ENCODE measurements at regions not wholly inside any gene's neighbourhood (a gene's known extent, or its start where the extent isn't known, plus 50 kb on each side); places are given as distances from the start of the nearest gene placed in this dataset.
"Not testable (repeated sequence)": the region's sequence is repeated elsewhere in the genome, so short reads cannot be mapped to it uniquely, and the experiment has no call there.

- not testable (repeated sequence) for H2AFZ ChIP-seq (ENCODE audit: low read depth, low read length, poor library complexity, severe bottlenecking)
Measured at GRCh38 chr2:175593686-175594525, 408.2 kb downstream of the LNPK start.

GRCh38 chr2:175588213-175588612 is 406.7 kb upstream of the ATP5MC3 start:
- ATAC-seq; intact Hi-C loops (cut with micrococcal nuclease); H3K36me3 ChIP-seq (ENCODE audit: control insufficient read depth in 1 of 2, insufficient read depth in 2 of 2, low read length in 2 of 2); H2AFZ ChIP-seq (ENCODE audit: low read depth, low read length, poor library complexity, severe bottlenecking); H3K4me3 ChIP-seq (replicated peaks in 1 of 2; ENCODE audit: low read depth in 1 of 2, low read length in 2 of 2); BruUV-seq (replicated peaks); H3K79me2 ChIP-seq (ENCODE audit: insufficient read depth, low read length); DNase-seq (ENCODE audit: low read depth, low spot score); H3K4me1 ChIP-seq (ENCODE audit: control insufficient read depth in 1 of 2, insufficient read depth in 2 of 2, low read length in 2 of 2); RAD21 ChIA-PET (ENCODE audit: low non-redundant PET in 1 of 2, low total read pairs in 2 of 2, uncharacterized antibody in 2 of 2, unreplicated experiment in 2 of 2); H3K27ac ChIP-seq (ENCODE audit: low read depth, low read length); H3K9ac ChIP-seq (ENCODE audit: low read length); H3K9me2 ChIP-seq (ENCODE audit: insufficient read depth); H4K20me1 ChIP-seq (ENCODE audit: insufficient read depth); H3K9me3 ChIP-seq (ENCODE audit: control insufficient read depth in 1 of 2, insufficient read depth in 1 of 2, low read depth in 1 of 2, low read length in 2 of 2); H3K27me3 ChIP-seq (ENCODE audit: insufficient read depth, low read length); H3K4me2 ChIP-seq (ENCODE audit: low read length); POLR2A ChIA-PET; CTCF ChIA-PET: not testable (repeated sequence)

More at GRCh38 chr2:175593686-175594525, 408.2 kb downstream of the LNPK start:
- H3K4me3 ChIP-seq (replicated peaks in 1 of 2; ENCODE audit: low read depth in 1 of 2, low read length in 2 of 2); DNase-seq (ENCODE audit: low read depth, low spot score); ATAC-seq; H3K9ac ChIP-seq (ENCODE audit: low read length); H3K4me2 ChIP-seq (ENCODE audit: low read length); H3K9me2 ChIP-seq (ENCODE audit: insufficient read depth); H3K27me3 ChIP-seq (ENCODE audit: insufficient read depth, low read length); H3K27ac ChIP-seq (ENCODE audit: low read depth, low read length); H4K20me1 ChIP-seq (ENCODE audit: insufficient read depth); H3K9me3 ChIP-seq (ENCODE audit: control insufficient read depth in 1 of 2, insufficient read depth in 1 of 2, low read depth in 1 of 2, low read length in 2 of 2); RAD21 ChIA-PET (ENCODE audit: low non-redundant PET in 1 of 2, low total read pairs in 2 of 2, uncharacterized antibody in 2 of 2, unreplicated experiment in 2 of 2); POLR2A ChIA-PET; H3K36me3 ChIP-seq (ENCODE audit: control insufficient read depth in 1 of 2, insufficient read depth in 2 of 2, low read length in 2 of 2); BruUV-seq (replicated peaks); H3K4me1 ChIP-seq (ENCODE audit: control insufficient read depth in 1 of 2, insufficient read depth in 2 of 2, low read length in 2 of 2); intact Hi-C loops (cut with micrococcal nuclease); CTCF ChIA-PET; H3K79me2 ChIP-seq (ENCODE audit: insufficient read depth, low read length): not testable (repeated sequence)

- BruUV-seq (replicated peaks): no TSS peak
- Histone ChIP-seq H3K9me3 (ENCODE audit: control insufficient read depth in 1 of 2, insufficient read depth in 1 of 2, low read depth in 1 of 2, low read length in 2 of 2) (no peaks in the 10 kb centered on the region), H3K27ac (ENCODE audit: low read depth, low read length) (no peak overlapping the region), H3K9me2 (ENCODE audit: insufficient read depth) (no peaks in the 10 kb centered on the region), H3K79me2 (ENCODE audit: insufficient read depth, low read length) (no peaks in the 10 kb centered on the region), H3K36me3 (ENCODE audit: control insufficient read depth in 1 of 2, insufficient read depth in 2 of 2, low read length in 2 of 2) (no peaks in the 10 kb centered on the region), H2AFZ (ENCODE audit: low read depth, low read length, poor library complexity, severe bottlenecking) (no peak overlapping the region), H4K20me1 (ENCODE audit: insufficient read depth) (no peaks in the 10 kb centered on the region), H3K9ac (ENCODE audit: low read length) (no peak overlapping the region), H3K4me2 (ENCODE audit: low read length) (no peak overlapping the region), H3K4me3 (replicated peaks in 1 of 2; ENCODE audit: low read depth in 1 of 2, low read length in 2 of 2) (no peak overlapping the region), H3K27me3 (ENCODE audit: insufficient read depth, low read length) (no peaks in the 10 kb centered on the region), H3K4me1 (ENCODE audit: control insufficient read depth in 1 of 2, insufficient read depth in 2 of 2, low read length in 2 of 2) (no peaks in the 10 kb centered on the region)
- DNase-seq (ENCODE audit: low read depth, low spot score): no peak
- intact Hi-C loops (cut with micrococcal nuclease): no loop called here
- ChIA-PET RAD21 (ENCODE audit: low non-redundant PET in 1 of 2, low total read pairs in 2 of 2, uncharacterized antibody in 2 of 2, unreplicated experiment in 2 of 2) (no interaction called here), POLR2A (no interaction called here), CTCF (no interaction called here)
- no peak for ATAC-seq
- TF ChIP-seq SRF (IDR thresholded peaks at IDR 0.05; ENCODE audit: low read depth) (no peak), RAD21 (IDR thresholded peaks at IDR 0.05; ENCODE audit: low read depth) (no peak), TCF7L2 (IDR thresholded peaks at IDR 0.05; ENCODE audit: borderline replicate concordance, extremely low read depth, insufficient read depth, insufficient read length) (no peak), ELF1 (IDR thresholded peaks at IDR 0.05; ENCODE audit: borderline replicate concordance, low read depth) (no peak), MAX (IDR thresholded peaks at IDR 0.05) (no peak), ZFX (IDR thresholded peaks at IDR 0.05) (no peak), YY1 (IDR thresholded peaks at IDR 0.05; ENCODE audit: extremely low read depth, insufficient replicate concordance, low read depth, low read length) (no peak), ZBTB33 (IDR thresholded peaks at IDR 0.05; ENCODE audit: extremely low read depth, insufficient replicate concordance, low read length) (no peak), EGR1 (IDR thresholded peaks at IDR 0.05; ENCODE audit: low read depth) (no peak)
Measured at GRCh38 chr2:175585496-175585895, 404.0 kb upstream of the ATP5MC3 start.
